LoVo (cell line): ENCODE measurements at regions not wholly inside any gene's neighbourhood (a gene's known extent, or its start where the extent isn't known, plus 50 kb on each side); places are given as distances from the start of the nearest gene placed in this dataset.
A peak's percentile ranks its signal among the peaks of the same experiment; 100 is the strongest.
"Not testable (repeated sequence)": the region's sequence is repeated elsewhere in the genome, so short reads cannot be mapped to it uniquely, and the experiment has no call there.

Experiments
- DNase-seq: peaks from one replicate; pipeline ENCODE4 v3.0.0-alpha.2; 2016; ENCODE audit warnings: low spot score

- no peak for DNase-seq
Observed at GRCh38 chr3:72660270-72661114, 187.8 kb downstream of the SHQ1 start.

DNA sequence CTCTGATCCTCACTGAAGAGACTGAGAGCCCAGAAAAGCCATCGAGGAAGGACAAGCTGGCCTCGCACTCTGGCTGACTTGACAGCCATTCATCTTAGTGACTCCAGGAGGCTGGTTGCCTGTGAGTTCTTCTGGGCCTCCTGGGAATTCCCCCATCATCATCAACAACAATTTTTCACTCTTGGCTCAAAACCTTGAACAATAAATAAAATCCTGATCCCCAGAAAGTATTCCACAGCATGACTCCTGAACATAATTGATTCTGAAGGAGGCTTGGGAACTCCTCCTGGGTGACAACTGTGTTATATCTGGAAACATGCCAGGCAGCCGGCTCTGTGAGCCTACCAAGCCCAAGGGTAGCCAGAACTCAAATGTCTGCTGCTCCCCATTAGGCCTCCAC, 188.6 kb downstream of the SHQ1 start:
- DNase-seq: no peak

DNA sequence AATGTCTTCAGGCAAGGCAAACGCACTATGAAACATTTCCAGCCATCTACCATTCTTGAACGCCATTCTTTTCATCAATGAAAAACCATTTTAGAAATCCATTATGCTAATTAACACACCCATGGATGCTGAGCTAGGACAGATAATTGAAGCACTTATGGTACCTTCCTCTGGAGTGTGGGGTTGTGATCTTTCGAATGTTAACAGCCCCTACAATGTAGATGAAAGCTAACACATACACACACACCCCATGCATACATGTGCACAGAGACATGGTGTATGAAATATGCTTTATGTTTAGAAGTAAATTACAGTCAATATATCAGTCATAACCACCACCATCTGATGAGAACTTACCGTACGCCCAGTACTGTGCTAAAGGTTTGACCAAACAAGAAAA, 189.1 kb downstream of the SHQ1 start:
- no peak for DNase-seq

- no peak for DNase-seq
Observed at GRCh38 chr3:72658466-72659100, 189.7 kb downstream of the SHQ1 start.

DNA sequence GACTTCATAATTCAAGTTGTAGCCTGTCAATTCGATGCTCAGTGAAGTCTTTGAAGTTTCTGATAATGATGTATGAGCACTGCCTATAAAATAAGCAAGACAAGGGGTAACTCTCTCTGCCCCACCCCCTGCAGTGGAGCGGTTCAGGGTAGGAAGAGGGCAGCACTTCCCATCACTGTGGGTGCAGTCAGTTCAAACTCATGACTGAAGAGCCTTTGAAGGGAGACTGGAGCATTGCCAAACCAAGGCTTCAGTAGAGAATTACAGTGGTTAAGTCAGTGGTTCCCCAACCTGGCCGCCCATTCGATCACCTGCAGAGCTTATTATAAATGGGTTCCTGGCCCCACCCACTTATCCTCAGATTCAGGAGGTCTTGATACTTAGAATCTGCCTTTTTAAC, 190.6 kb downstream of the SHQ1 start:
- peak; percentile 58 for DNase-seq

- DNase-seq: no peak
Observed at GRCh38 chr3:72655723-72656122, 192.5 kb downstream of the SHQ1 start.

GRCh38 chr3:72655131-72655551, 193.1 kb downstream of the SHQ1 start:
- DNase-seq: no peak

DNA sequence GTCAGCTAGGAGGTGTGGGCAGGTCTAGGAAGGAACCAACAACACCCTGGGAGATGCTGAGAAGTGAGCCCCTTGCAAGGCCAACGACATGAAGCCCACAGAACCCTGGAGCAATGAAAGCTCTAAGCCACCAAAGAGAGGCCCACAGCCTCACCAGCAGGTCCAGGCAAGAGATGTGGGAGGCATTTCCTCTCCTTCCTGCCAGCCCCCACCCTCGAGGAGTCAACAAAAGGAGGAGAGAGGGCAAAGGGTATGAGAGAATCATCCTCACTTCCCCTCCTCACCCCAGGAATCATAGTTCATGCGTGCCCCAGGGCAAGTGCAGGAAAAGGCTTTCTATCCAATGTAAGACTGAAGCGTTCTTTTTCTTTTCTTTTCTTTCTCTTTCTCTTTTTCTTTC, 195.8 kb downstream of the SHQ1 start:
- no peak for DNase-seq

- DNase-seq: no peak
Observed at GRCh38 chr3:72651498-72651897, 196.7 kb downstream of the SHQ1 start.

DNA sequence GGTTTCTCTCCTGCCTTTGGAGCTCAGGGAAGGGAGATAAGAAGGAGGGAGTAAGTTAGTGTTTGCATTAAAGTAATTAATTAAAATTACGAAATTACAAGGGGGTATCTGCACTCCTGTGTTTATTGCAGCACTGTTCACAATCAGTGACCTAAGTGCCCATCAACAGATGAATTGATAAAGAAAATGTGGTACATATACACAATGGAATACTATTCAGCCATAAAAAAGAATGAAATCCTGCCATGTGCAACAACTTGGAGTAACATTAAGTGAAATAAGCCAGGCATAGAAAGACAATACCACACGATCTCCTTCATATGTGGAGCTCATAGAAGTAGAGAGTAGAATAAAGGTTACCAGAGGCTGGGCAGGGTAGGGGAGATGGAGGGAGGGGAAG, 202.0 kb downstream of the SHQ1 start:
- no peak for DNase-seq

- DNase-seq: not testable (repeated sequence)
Observed at GRCh38 chr3:72643635-72644034, 204.6 kb downstream of the SHQ1 start.

DNA sequence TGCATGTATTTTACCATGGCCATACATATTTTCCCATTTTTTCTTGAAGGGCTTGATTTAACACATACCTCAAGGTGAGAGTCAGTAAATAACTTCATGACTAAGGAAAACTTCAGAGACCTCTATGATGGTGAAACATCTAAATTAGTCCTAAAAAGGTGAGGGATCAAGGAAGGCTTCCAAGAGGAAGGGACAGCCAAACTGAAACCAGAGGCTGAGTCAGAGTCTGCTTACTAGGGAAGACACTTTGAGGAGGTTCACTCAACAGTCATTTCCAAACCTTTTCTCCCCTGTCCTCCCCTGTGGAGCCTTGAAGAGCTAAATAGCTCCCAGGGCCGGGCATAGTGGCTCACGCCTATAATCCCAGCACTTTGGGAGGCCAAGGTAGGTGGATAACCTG, 206.6 kb downstream of the SHQ1 start:
- no peak for DNase-seq

DNA sequence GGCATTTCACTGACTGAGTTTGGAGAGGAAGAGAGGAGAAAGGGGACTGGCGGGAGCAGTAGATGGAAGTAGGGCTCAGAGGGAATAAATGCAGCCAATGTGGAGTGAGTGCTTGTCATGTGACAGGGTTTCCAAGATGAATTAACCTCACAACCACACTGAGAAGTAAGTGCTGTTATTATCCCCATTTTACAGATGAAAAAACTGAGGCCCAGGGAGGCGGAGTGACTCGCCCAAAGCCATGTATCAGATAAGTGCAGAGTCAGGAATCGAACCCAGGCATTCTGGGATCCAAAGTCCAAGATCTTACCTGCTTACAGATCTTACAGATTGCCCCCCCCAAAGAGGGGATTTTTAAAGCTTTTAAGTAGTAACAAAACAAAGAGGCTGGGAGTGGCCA, 207.2 kb downstream of the SHQ1 start:
- no peak for DNase-seq

- no peak for DNase-seq
Observed at GRCh38 chr3:72636969-72637597, 211.2 kb downstream of the SHQ1 start.

GRCh38 chr3:72635551-72635950, 212.7 kb downstream of the SHQ1 start:
- DNase-seq: no peak

GRCh38 chr3:72634128-72634527, 214.1 kb downstream of the SHQ1 start:
- DNase-seq: no peak

DNA sequence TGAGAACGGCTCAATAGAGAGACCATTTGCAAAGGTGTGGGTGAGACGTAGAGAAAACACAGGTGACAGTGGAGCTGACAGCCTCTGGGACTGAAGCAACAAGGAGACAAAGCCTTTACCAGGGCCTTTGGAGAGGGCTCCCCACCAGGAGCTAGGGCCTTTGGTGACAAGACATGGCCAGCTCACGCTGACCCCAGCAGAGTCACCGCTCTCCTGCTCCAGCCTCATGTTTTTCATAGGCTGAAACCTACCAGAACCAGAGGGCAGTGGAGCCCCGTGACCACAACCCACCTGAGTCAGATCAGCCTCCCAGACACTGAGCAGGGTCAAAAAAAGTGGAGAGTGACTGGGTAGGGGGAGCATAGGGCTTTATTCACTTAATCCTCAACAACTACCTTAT, 214.7 kb downstream of the SHQ1 start:
- DNase-seq: no peak

- peak; percentile 49 for DNase-seq
Observed at GRCh38 chr3:72633121-72633520, 215.1 kb downstream of the SHQ1 start.

- DNase-seq: no peak
Observed at GRCh38 chr3:72632129-72632528, 216.1 kb downstream of the SHQ1 start.

- no peak for DNase-seq
Observed at GRCh38 chr3:72630969-72631344, 217.3 kb downstream of the SHQ1 start.

- no peak for DNase-seq
Observed at GRCh38 chr3:72630327-72630968, 217.8 kb downstream of the SHQ1 start.

GRCh38 chr3:72629191-72629631, 219.0 kb downstream of the SHQ1 start:
- peak; percentile 47 for DNase-seq

GRCh38 chr3:72628065-72628464, 220.2 kb downstream of the SHQ1 start:
- DNase-seq: no peak
